ENCODE measurements at regions not wholly inside any gene's neighbourhood (a gene's known extent, or its start where the extent isn't known, plus 50 kb on each side); places are given as distances from the start of the nearest gene placed in this dataset.

- no peak for DNase-seq (ENCODE audit: low read depth, low spot score)
Observed at GRCh38 chr11:112780351-112781087, 180.7 kb upstream of the NCAM1 start.

- no peak for DNase-seq (ENCODE audit: low read depth, low spot score)
Observed at GRCh38 chr11:112783945-112784322, 177.3 kb upstream of the NCAM1 start.

- no peak for DNase-seq (ENCODE audit: low read depth, low spot score)
Observed at GRCh38 chr11:112784323-112785073, 176.7 kb upstream of the NCAM1 start.

GRCh38 chr11:112785149-112785548 lies 176.1 kb upstream of the NCAM1 start:
- no peak for DNase-seq (ENCODE audit: low read depth, low spot score)

GRCh38 chr11:112785719-112786118 lies 175.5 kb upstream of the NCAM1 start:
- DNase-seq (ENCODE audit: low read depth, low spot score) = no peak

- DNase-seq (ENCODE audit: low read depth, low spot score) = no peak
Observed at GRCh38 chr11:112786196-112786595, 175.0 kb upstream of the NCAM1 start.

- DNase-seq (ENCODE audit: low read depth, low spot score) = no peak
Observed at GRCh38 chr11:112786886-112787530, 174.2 kb upstream of the NCAM1 start.

- no peak for DNase-seq (ENCODE audit: low read depth, low spot score)
Observed at GRCh38 chr11:112789481-112789880, 171.7 kb upstream of the NCAM1 start.

GRCh38 chr11:112790286-112790685 lies 170.9 kb upstream of the NCAM1 start:
- no peak for DNase-seq (ENCODE audit: low read depth, low spot score)

GRCh38 chr11:112792070-112792469 lies 169.2 kb upstream of the NCAM1 start:
- DNase-seq (ENCODE audit: low read depth, low spot score) = no peak

GRCh38 chr11:112793416-112793815 lies 167.8 kb upstream of the NCAM1 start:
- DNase-seq (ENCODE audit: low read depth, low spot score) = no peak

GRCh38 chr11:112794331-112794846 lies 166.8 kb upstream of the NCAM1 start:
- DNase-seq (ENCODE audit: low read depth, low spot score) = no peak

GRCh38 chr11:112795142-112795815 lies 165.9 kb upstream of the NCAM1 start:
- DNase-seq (ENCODE audit: low read depth, low spot score) = peak; percentile 33

GRCh38 chr11:112795911-112796649 lies 165.1 kb upstream of the NCAM1 start:
- no peak for DNase-seq (ENCODE audit: low read depth, low spot score)

GRCh38 chr11:112797092-112797491 lies 164.1 kb upstream of the NCAM1 start:
- peak; percentile 80 for DNase-seq (ENCODE audit: low read depth, low spot score)

- DNase-seq (ENCODE audit: low read depth, low spot score) = no peak
Observed at GRCh38 chr11:112797648-112798293, 163.4 kb upstream of the NCAM1 start.

- no peak for DNase-seq (ENCODE audit: low read depth, low spot score)
Observed at GRCh38 chr11:112801025-112801816, 160.0 kb upstream of the NCAM1 start.

- DNase-seq (ENCODE audit: low read depth, low spot score) = no peak
Observed at GRCh38 chr11:112801817-112802088, 159.5 kb upstream of the NCAM1 start.

- DNase-seq (ENCODE audit: low read depth, low spot score) = no peak
Observed at GRCh38 chr11:112805658-112806057, 155.6 kb upstream of the NCAM1 start.

- no peak for DNase-seq (ENCODE audit: low read depth, low spot score)
Observed at GRCh38 chr11:112806256-112806655, 155.0 kb upstream of the NCAM1 start.
